GM12878 (cell line): ENCODE measurements at regions not wholly inside any gene's neighbourhood (a gene's known extent, or its start where the extent isn't known, plus 50 kb on each side); places are given as distances from the start of the nearest gene placed in this dataset.

Experiments used
- ATAC-seq: fragments of 200-7000 bp; cut with Tn5 transposase; 3 replicates; pipeline ENCODE4 v1.9.1; 2020; ENCODE audit warnings: mild to moderate bottlenecking, moderate library complexity
- BruUV-seq: library from RNA; stranded (reverse); fragments of 400-500 nt; replicated peaks from 2 replicates; lab custom pipeline; 2021; lab: Mats Ljungman, UMichigan
- CTCF ChIA-PET: fragments of 300-600 bp; sonication (Branson Sonifier 250); formaldehyde crosslinking; extraction: SDS; loops from one replicate; lab custom pipeline; 2021; ENCODE audit warnings: inconsistent platforms; lab: Yijun Ruan, JAX
- POLR2A ChIA-PET: fragments of 350-600 bp; formaldehyde crosslinking; extraction: SDS; loops from one replicate; lab custom pipeline; 2021; ENCODE audit warnings: inconsistent platforms; lab: Charles Lee
- RAD21 ChIA-PET: fragments of 300-600 bp; sonication (Branson Sonifier 250); formaldehyde crosslinking; loops from one replicate; lab custom pipeline; 2023; ENCODE audit warnings: antibody characterized with exemption; ENCODE audit not compliant: unreplicated experiment; lab: Charles Lee
- SMC1A ChIA-PET: fragments of 300-600 bp; sonication (Branson Sonifier 250); formaldehyde crosslinking; loops from one replicate; lab custom pipeline; 2023; ENCODE audit not compliant: unreplicated experiment, uncharacterized antibody; lab: Charles Lee
- DNase-seq: peaks from one replicate; pipeline ENCODE4 v3.0.0-alpha.2; 2011; ENCODE audit warnings: low read depth, low spot score
- FAIRE-seq: peaks from 3 replicates; lab custom pipeline; 2011; peaks lifted over from hg19 to GRCh38; lab: Jason Lieb, UNC
- H2AFZ ChIP-seq: 2 replicates; pipeline ENCODE4 v1.6.0; 2011; ENCODE audit warnings: low read depth, low read length, control low read depth; ENCODE audit not compliant: control insufficient read depth
- H3K27ac ChIP-seq: 2 replicates; pipeline ENCODE4 v1.5.1; 2011; ENCODE audit warnings: control low read depth; ENCODE audit not compliant: control insufficient read depth, insufficient read depth
- H3K27me3 ChIP-seq, 2 experiments: replicated peaks in 1 of 2; 2 replicates each; pipeline versions ENCODE4 v1.6.0 to v1.6.1; 2011; ENCODE audit warnings: low read length in 1 of 2; ENCODE audit not compliant: control insufficient read depth in 2 of 2, insufficient read depth in 2 of 2
- H3K36me3 ChIP-seq, 2 experiments: 2 replicates each; pipeline ENCODE4 v1.5.1; 2011; ENCODE audit warnings: low read length in 1 of 2; ENCODE audit not compliant: control insufficient read depth in 2 of 2, insufficient read depth in 2 of 2
- H3K4me1 ChIP-seq: 2 replicates; pipeline ENCODE4 v1.6.1; 2011; ENCODE audit warnings: mild to moderate bottlenecking, low read length, moderate library complexity, mixed read lengths; ENCODE audit not compliant: control insufficient read depth, insufficient read depth
- H3K4me2 ChIP-seq: 2 replicates; pipeline ENCODE4 v1.6.0; 2011; ENCODE audit warnings: control low read depth; ENCODE audit not compliant: control insufficient read depth, insufficient read depth
- H3K4me3 ChIP-seq: fragments of 200-600 bp; sonication (generic); 2 replicates; pipeline ENCODE4 v1.5.1; 2016
- H3K79me2 ChIP-seq: 2 replicates; pipeline ENCODE4 v1.6.0; 2011; ENCODE audit warnings: low read length; ENCODE audit not compliant: control insufficient read depth, insufficient read depth
- H3K9ac ChIP-seq: 2 replicates; pipeline ENCODE4 v1.8.0; 2011; ENCODE audit warnings: low read length, control low read depth, mixed read lengths; ENCODE audit not compliant: control insufficient read depth, insufficient read depth
- H3K9me3 ChIP-seq: replicated peaks from 3 replicates; pipeline ENCODE4 v1.5.1; 2011; ENCODE audit warnings: mild to moderate bottlenecking, low read length; ENCODE audit not compliant: control insufficient read depth, insufficient read depth
- H4K20me1 ChIP-seq: 2 replicates; pipeline ENCODE4 v1.6.0; 2011; ENCODE audit not compliant: control insufficient read depth, insufficient read depth
- ASH2L ChIP-seq: fragments of 300-600, 200-600 bp; sonication (generic); IDR thresholded peaks from 2 replicates; pipeline ENCODE4 v1.6.1; 2017; ENCODE audit warnings: low read depth, mild to moderate bottlenecking, borderline replicate concordance
- BCL3 ChIP-seq: IDR thresholded peaks from 2 replicates; pipeline ENCODE4 v1.6.1; 2011; ENCODE audit warnings: borderline replicate concordance, low read depth, mild to moderate bottlenecking, moderate library complexity, low read length; ENCODE audit not compliant: insufficient read depth, poor library complexity, severe bottlenecking
- CHD2 ChIP-seq: IDR thresholded peaks from 2 replicates; pipeline ENCODE4 v1.6.1; 2011; ENCODE audit warnings: low read depth, low read length, improper control_type of control experiment, borderline replicate concordance
- CREB1 ChIP-seq: IDR thresholded peaks from 2 replicates; pipeline ENCODE4 v1.6.1; 2012; ENCODE audit warnings: low read depth, mild to moderate bottlenecking, inconsistent platforms
- FOS ChIP-seq: IDR thresholded peaks from 3 replicates; pipeline ENCODE4 v1.6.1; 2011; ENCODE audit warnings: borderline replicate concordance; ENCODE audit not compliant: insufficient read length; ENCODE audit errors: extremely low read depth
- KDM1A ChIP-seq: fragments of 200-600 bp; sonication (generic); IDR thresholded peaks from 2 replicates; pipeline ENCODE4 v1.6.1; 2016; ENCODE audit warnings: borderline replicate concordance
- MAX ChIP-seq: IDR thresholded peaks from 2 replicates; pipeline ENCODE4 v1.6.1; 2012; ENCODE audit warnings: low read depth, low read length, improper control_type of control experiment
- MTA3 ChIP-seq: IDR thresholded peaks from 2 replicates; pipeline ENCODE4 v1.6.1; 2012; ENCODE audit warnings: low read length, inconsistent platforms, borderline replicate concordance
- NBN ChIP-seq: fragments of 450-650 bp; IDR thresholded peaks from 2 replicates; pipeline ENCODE4 v1.6.1; 2016
- NR2F1 ChIP-seq: fragments of 450-650 bp; conservative IDR thresholded peaks from 2 replicates; pipeline ENCODE4 v1.6.1; 2017; ENCODE audit warnings: mild to moderate bottlenecking
- RAD21 ChIP-seq: IDR thresholded peaks from 2 replicates; pipeline ENCODE4 v1.6.1; 2011; ENCODE audit warnings: mild to moderate bottlenecking, low read depth, low read length, moderate library complexity; ENCODE audit not compliant: insufficient read depth
- RB1 ChIP-seq: fragments of 450-650 bp; formaldehyde crosslinking; IDR thresholded peaks from 2 replicates; pipeline ENCODE4 v1.6.1; 2017; ENCODE audit warnings: mild to moderate bottlenecking, borderline replicate concordance
- SMAD1 ChIP-seq: fragments of 450-650 bp; IDR thresholded peaks from 2 replicates; pipeline ENCODE4 v1.6.1; 2018; ENCODE audit warnings: mild to moderate bottlenecking, low read depth; ENCODE audit not compliant: partially characterized antibody
- USF2 ChIP-seq: IDR thresholded peaks from 2 replicates; pipeline ENCODE4 v1.6.1; 2011; ENCODE audit warnings: low read depth, low read length, improper control_type of control experiment, borderline replicate concordance
- whole genome bisulfite sequencing: methylation state at CpG from one replicate; pipeline ENCODE4 v1.1.6; 2016; ENCODE audit warnings: low lambda C conversion rate; ENCODE audit not compliant: insufficient replicate concordance, insufficient coverage; ENCODE audit errors: missing lambda C conversion rate; 5-methylcytosine and 5-hydroxymethylcytosine counted together
- in situ Hi-C: fragments of 300-500 bp; cut with MboI; formaldehyde crosslinking; loops from 9 replicates; pipeline ENCODE4 v1.14.3; 2018; ENCODE audit warnings: mixed read lengths
- intact Hi-C: fragments of 100-400 bp; cut with micrococcal nuclease; formaldehyde crosslinking; loops from one replicate; pipeline ENCODE4 v1.14.2; 2022; ENCODE audit not compliant: unreplicated experiment
- TF ChIP-seq, protein P1 (sequence below): fragments of 450-650 bp; formaldehyde crosslinking; IDR thresholded peaks from 2 replicates; pipeline ENCODE4 v1.5.0; 2022; ENCODE audit warnings: mild to moderate bottlenecking, missing genetic modification characterization

DNA sequence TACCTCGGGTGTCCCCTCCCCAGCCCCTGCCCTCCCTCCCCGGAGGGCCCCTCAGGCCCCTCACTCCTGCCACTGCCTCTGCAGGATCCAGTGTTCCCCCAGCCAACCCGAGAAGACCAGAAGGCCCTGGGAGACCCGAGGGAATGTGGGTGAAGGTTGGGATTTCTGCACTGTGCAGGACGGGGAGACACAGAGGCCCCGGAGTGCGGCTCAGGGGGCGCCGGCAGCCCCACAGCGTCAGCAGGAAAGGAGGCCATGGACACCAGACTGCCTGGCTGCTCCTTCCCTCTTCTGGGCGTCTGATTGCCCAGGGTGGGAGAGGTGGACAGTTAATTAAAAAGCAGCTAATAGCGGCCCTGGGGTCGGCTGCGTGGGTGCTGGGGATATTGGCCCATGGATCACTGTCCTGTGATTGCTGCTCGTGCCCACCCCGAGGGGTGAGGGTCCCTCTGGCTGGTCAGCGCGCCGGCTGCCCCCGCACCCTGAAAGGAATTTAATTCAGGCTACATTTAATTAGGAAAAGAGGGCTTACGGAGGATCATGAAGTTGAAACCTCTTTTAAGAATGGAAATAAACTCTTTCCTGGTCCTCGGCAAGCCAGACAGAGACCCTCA lies 57.8 kb upstream of the NKX1-1 start:
- H3K27ac ChIP-seq = no peak overlapping the region
- no peaks in the 10 kb centered on the region for H3K4me1 ChIP-seq
- intact Hi-C loops = no loop called here
- no peaks in the 10 kb centered on the region for H3K36me3 ChIP-seq
- H4K20me1 ChIP-seq = no peaks in the 10 kb centered on the region
- in situ Hi-C loops = loop anchor here (10.0 kb wide), 2 partner anchors 59 to 1049 kb away; partner anchors contain the start of gene NKX1-1
- BruUV-seq = no TSS peak
- no peak overlapping the region for H3K4me2 ChIP-seq
- H3K4me3 ChIP-seq = no peak overlapping the region
- H3K9me3 ChIP-seq = no peaks in the 10 kb centered on the region; the same call in 2 of the 3 replicates
- TF ChIP-seq FOS = no peak
- TF ChIP-seq MAX = no peak
- TF ChIP-seq BCL3 = no peak
- no peak for TF ChIP-seq RB1
- TF ChIP-seq NR2F1 = no peak
- TF ChIP-seq ASH2L = no peak
- no peak for TF ChIP-seq RAD21
- TF ChIP-seq KDM1A = no peak
- no peak for TF ChIP-seq CREB1
- TF ChIP-seq, protein P1, sequence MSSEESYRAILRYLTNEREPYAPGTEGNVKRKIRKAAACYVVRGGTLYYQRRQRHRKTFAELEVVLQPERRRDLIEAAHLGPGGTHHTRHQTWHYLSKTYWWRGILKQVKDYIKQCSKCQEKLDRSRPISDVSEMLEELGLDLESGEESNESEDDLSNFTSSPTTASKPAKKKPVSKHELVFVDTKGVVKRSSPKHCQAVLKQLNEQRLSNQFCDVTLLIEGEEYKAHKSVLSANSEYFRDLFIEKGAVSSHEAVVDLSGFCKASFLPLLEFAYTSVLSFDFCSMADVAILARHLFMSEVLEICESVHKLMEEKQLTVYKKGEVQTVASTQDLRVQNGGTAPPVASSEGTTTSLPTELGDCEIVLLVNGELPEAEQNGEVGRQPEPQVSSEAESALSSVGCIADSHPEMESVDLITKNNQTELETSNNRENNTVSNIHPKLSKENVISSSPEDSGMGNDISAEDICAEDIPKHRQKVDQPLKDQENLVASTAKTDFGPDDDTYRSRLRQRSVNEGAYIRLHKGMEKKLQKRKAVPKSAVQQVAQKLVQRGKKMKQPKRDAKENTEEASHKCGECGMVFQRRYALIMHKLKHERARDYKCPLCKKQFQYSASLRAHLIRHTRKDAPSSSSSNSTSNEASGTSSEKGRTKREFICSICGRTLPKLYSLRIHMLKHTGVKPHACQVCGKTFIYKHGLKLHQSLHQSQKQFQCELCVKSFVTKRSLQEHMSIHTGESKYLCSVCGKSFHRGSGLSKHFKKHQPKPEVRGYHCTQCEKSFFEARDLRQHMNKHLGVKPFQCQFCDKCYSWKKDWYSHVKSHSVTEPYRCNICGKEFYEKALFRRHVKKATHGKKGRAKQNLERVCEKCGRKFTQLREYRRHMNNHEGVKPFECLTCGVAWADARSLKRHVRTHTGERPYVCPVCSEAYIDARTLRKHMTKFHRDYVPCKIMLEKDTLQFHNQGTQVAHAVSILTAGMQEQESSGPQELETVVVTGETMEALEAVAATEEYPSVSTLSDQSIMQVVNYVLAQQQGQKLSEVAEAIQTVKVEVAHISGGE (CRISPR knock-in tag) = no peak
- TF ChIP-seq MTA3 = no peak
- no peak for TF ChIP-seq NBN
- no peak for TF ChIP-seq SMAD1
- no peak for TF ChIP-seq USF2
- no peak for TF ChIP-seq CHD2
- TF ChIP-seq, all 136 proteins: peak for 0
- ChIA-PET RAD21 (no interaction called here), SMC1A (no interaction called here), POLR2A (no interaction called here), CTCF (no interaction called here)
- Histone ChIP-seq H3K79me2 (no peaks in the 10 kb centered on the region), H2AFZ (no peak overlapping the region), H3K27me3 (no peaks in the 10 kb centered on the region), H3K9ac (no peak overlapping the region)
- no peak for ATAC-seq
- 38% methylated on average over 19 of the region's 22 CpGs for WGBS
- no peak for DNase-seq
- FAIRE-seq = no peak
